Stimulated activated CD8-positive, alpha-beta memory T cell treated with anti-CD3 and anti-CD28 coated beads, Interleukin-15, amount 100 ng/mL, for 48 hours (primary cell): ENCODE measurements at regions not wholly inside any gene's neighbourhood (a gene's known extent, or its start where the extent isn't known, plus 50 kb on each side); places are given as distances from the start of the nearest gene placed in this dataset.

ENCODE experiments used
- DNase-seq, 2 donors: peaks; one replicate each; pipeline ENCODE4 v3.0.0-alpha.2; 2020; ENCODE audit warnings: low read depth in 2 of 2

DNA sequence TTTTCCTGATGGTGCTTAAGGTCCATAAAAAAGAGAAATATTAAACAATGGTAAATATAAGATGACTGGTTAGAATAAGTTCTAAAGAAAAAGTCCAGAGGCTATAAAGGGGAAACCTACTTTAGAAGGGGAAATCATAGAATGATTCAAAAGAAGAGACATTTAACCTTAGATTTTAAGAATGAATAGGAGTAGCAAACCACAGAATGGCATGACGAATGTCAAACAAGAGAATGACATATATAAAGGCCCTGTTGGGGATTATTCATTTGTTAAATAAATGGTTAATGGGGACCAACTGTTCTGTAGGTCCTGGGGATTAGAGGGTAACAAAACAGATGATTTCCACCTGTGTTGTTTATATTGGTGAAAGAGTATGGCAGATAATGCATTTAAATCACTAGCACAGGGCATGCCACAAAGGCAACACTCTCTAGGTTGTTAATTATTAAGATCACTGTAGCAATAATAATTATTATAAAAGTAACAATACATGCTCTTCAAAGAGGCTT, 495.2 kb upstream of the GRIA1 start:
- DNase-seq, result no peak

DNA sequence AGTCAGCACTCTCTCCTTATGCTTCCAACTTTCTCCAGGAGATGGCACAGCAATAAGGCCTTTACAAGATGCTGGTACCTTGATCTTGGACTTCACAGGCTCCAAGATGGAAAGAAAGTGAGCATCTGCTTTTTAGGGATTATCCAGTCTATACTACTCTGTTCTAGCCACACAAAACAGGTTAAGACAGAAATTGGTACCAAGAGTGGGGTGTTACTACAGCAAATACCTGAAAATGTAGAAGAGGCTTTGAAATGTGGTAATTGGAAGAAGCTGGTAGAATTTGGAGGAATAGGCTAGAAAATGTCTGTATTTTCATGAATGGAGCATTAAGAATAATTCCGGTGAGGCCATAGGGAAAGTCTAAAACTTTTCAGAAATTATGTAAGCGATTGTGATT, 484.8 kb upstream of the GRIA1 start:
- DNase-seq, result no peak

DNA sequence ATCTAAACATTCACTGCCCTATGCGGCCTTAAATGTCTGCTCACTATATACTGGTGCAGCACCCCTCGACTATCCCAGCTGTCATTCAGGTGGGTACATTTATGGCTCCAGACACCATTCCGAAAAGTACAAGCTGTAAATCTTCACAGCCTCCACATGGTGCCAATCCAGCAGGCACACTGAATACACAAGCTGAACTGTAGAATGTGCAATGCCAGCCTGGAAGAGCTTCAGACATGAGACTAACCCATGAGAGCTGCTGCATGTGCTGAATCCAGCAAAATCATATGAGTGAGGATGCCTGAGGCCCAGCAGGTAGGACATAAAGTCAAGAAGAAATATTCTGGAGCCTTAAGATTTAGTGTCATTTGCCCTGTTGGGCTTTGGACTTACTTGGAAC, 483.8 kb upstream of the GRIA1 start:
- no peak for DNase-seq

DNA sequence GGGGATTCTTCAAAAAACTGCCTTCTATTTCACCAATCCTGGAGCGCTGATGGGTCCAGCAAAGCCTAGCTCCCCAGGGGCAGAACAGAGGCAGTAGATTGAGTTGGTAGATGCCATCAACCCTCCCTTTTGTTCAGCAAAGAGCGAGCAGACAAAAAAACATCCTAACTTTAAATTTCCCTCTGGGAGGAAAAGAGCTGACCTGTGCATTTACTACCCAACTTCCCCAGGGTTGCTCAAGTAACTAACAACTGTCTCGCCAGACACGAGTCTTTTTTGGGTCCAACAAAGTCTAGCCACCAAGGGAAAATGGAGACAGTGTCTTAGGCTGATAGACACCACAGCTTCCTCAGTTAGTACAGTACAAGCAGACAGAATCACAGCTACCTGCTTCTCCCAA, 476.3 kb upstream of the GRIA1 start:
- no peak for DNase-seq

DNA sequence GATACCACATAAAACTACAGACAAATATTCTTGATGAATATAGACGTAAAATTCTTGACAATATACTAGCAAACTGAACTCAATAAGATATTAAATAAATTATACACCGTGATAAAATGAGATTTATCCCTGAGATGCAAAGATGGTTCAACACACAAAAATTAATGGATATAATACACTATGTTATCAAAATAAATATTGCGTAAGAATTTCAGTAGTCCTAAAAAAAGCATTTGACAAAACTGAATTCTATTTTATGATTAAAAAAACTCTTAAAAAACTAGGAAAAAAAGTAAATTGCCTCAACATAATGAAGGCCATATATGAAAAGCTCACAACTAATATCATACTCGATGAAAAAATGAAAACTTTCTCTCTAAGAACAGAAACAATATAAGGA, 472.3 kb upstream of the GRIA1 start:
- DNase-seq, result no peak

DNA sequence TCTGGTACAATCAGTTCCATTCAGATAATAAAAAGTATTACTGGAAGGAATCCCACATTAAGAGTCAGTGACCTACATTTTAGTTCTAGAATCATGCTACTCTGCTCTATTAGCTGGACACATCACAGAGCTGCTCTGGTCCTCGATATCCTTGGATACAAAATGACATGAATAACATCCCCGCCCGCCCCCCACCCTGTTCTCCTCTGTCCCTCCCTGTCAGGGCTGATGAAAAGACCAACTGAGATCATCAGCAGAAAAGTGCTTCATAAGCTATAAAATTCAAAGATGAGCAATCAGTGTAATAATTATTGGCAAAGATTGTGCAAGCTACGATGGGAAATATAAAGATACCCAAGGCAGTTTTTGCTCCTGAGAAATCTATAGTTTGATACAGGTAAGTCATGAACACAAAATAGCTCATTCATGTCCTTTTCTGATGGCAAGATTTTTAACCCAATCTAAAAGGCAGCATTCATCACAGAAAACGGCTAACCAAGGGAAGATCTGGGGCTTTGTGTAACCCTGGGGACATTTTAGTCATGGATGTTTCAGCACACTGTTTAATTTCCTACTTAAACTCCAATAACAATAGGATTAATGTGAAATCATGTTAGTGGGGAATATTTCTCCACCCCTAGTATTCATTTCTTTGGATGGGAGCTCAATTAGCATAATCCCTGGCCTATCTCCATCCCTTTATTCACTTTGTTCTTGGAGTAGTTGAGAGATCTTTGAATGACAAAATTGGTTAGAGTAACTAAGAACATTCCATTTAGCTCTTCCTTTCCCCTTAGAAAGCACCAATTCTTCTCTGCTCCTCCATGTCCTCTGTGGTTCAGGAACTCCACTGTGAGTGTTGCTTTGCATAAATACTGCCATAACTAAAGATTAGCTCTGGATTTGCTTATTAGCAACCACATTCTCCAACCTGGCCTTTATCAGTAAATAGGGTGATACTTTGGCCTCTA, 459.4 kb upstream of the GRIA1 start:
- no peak for DNase-seq

DNA sequence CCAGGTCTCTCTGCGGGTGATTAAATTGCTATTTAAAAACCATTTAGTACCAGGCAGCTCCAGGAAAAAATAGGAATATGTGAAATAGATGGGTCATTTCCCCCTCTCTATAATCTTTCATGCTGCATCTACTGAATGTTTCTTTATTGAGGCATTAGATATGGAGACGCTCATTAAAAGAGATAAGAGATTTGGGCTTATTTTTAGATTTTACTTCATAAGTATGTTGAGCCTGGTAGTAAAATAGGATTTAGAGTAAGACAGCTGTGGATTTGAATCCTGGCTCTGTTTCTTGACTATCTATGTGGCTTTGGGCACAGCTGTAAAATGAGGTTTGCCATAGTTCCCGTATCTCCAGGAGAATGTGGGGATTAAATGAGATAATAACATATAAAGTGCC, 451.0 kb upstream of the GRIA1 start:
- DNase-seq, result no peak

DNA sequence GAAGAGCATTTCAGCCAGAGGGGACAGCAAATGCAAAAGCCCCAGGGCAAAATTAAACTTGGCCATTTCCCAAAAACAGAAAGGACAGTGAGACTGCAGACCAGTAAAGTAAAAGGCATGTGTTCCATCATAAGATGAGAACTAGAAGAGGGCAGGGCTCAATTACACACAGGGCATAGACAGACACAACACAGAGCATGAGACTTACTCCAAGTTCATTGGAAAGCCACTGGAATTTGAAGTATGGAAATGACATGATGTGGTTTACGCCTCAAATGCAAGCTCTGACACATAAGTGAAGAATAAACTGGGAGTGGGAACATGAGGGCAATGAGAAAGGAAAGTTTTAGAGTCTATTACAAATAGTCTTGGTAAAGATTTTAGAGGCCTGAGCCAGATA, 446.6 kb upstream of the GRIA1 start:
- no peak for DNase-seq

DNA sequence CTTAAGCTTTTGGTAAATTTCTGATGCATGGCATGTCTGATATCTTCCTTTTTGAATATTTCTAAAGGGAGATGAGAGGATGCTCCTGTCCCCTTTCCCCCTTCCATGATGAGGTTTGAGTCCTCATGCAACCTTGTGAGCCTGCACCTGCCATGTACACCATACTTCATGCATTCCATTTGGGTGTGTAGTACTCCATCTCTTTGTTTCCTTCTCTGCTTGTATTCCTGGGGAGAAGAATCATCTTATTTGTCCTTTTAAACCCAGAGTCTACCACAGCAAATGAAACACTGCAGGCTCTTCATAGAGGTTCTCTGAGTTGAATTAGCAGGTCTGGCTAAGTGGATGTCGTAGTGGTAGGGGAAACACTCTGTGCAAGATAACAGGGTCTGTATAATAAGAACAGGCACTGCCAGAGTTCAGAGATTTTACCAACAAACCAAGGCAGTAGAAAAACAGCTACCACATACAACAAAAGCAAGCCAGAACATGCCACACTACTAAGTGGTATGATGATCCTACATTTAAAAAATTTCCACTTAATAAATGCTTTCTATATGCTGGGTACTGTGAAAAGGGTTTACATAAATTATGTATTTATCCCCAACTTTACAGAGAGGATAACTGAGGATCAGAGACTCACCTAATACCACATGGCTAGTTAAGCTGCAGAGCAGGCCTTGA, 439.8 kb upstream of the GRIA1 start:
- no peak for DNase-seq

DNA sequence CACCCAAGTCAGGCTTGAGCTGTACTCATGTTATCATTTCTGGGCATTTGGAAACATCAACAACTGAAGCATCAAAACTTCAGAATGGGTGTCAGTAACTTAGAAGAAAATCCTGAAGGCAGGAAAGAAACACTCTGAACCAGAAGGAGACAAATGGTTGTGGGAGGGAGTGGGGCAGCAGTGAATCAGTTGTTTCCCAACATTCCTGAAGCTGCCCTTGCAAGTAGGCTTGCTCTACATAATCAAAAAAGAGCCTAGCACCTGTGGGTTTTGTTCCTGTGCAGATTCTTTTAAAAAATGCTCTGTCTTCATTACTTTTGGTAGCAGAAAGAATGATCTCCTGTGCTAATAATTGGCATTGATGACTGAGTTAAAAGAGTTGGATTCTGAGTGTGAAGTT, 424.2 kb upstream of the GRIA1 start:
- no peak for DNase-seq

DNA sequence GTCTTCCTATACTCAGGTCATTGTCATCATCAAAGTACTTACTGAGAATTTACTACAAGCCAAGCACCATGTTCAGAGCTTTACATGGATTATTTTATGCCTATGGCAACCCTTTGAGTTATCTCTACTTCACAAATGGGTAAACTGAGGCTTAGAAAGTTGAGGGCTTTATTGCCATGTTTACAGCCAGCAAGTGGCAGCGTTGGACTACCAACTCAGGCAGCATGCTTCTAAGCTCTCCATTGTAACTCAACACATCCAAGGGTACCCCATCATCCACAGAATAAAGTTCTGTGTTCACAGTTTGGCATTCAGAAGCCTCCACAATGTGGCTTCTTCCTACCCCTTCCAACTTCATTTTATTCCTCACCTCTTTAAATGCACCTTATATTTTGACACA, 422.6 kb upstream of the GRIA1 start:
- no peak for DNase-seq

DNA sequence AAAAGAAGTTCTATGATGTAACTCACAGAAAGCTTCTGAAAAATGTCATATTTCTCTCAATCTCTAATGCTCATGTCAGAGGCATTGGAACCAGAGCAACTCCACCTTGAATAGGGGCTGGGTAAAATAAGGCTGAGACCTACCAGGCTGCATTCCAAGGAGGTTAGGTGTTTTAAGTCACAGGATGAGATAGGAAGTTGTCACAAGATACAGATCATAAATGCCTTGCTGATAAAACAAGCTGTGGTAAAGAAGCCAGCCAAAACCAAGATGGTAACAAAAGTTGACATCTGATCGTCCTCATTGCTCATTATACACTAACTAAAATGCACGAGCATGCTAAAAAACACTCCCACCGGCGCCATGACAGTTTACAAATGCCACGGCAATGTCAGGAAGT, 411.1 kb upstream of the GRIA1 start:
- no peak for DNase-seq

DNA sequence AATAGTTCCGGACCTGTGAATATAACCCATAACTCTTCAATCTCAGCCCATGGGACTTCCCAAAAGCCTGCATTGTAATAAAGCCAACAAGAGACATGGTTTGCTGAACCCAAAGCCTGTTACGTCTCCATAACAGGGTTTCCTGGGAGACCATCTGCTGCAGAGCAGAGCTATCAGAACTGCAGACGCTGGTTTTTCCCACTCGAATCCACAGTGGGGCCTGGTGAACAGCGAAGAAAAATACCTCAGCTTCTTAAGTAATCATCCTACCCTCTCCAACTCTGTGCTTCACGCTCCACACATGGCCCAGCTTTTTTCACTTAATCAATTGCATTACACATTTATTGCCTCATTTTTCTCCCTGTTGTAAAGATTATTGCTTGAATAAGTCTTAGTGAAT, 409.5 kb upstream of the GRIA1 start:
- DNase-seq, result no peak

DNA sequence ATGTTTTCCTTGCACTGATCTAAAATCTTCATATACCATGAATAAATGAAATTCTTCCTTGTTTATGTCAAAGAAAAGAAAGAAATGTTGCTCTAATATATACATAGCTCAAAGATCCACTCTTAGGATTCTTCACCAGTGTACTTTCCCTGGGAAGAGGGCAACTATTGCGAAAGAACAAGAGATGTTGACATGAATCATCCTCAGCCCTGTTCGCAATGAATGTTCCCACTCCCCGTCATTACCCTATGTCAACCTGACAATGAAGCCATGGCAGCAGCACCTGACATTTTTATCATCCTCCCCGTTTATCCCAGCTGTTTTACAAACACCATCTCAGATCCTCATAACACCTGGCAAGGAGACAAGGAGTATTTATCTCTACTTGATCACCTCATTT, 409.1 kb upstream of the GRIA1 start:
- DNase-seq, result no peak

DNA sequence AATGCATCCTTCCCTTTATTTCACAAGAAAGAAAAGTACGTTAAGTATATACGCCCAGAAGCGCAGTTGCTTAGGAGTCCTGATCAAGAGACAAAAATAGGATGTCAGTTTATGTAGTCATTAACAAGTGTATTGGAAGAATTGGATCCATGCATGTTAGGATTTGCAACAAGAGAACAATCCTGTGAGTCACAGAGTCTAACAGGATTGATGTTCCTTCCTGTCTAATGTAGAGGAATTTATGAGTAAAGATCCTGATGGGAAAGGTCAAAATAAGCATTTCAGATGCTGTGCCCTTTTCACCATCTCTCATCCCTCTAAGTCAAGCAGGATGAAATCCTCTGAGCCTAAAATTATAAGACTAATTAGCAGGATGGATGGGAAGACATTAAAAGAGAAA, 406.0 kb upstream of the GRIA1 start:
- no peak for DNase-seq

DNA sequence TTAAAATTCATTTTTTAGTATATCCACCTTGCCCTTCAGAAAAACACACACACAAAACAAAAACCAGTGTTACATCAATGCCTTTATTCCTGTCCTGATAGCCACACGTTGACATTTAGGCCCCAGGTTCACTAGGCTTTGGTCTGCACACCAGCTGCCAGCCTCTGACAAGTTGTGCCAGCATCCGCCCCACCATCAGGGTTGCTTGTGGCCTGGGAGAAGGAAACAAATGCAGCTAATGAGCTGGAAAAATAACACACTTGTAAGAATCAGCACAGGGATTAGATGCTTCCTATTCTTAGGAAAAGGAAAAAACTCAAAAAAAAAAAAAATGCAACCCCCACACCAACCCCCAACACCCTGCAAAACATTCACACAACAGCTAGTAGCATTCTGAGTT, 404.0 kb upstream of the GRIA1 start:
- DNase-seq, result no peak

DNA sequence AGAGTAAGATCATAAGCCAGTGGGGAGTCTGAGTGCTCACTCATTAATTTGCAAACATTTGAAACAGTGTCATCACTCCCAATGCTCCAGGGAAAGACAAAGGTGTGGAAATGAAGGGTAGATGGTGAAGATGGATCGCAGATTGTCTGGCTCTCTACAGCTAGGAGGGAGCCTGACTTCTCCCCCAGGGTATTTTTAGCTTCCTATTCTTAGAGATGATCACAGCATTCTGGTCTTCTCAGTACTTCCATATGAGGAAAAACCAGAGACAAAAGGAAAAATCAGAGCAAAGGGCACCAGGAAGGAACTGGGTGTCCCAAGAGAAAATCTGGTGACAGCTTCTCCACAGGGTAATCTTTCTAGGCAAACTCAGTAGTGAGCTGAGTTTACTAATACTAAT, 401.9 kb upstream of the GRIA1 start:
- no peak for DNase-seq

DNA sequence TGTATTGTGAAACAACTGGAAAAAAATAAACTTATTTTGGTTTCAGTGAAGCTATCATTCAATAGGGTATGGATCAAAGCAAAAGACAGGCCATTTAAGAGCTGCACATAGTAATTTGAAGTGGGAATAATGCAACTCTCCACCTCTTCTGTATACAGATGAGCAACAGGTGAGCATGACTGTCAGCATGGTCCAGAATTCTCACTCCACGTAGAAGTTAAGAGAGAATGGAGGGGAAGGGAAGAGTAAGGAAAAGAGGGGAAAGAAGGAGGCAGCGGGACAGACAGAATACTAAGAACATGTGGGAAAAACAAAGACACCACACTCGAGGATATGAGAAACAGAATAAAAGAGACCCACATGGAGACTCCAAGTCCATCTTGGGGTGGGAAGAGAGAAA, 396.1 kb upstream of the GRIA1 start:
- DNase-seq, result no peak

DNA sequence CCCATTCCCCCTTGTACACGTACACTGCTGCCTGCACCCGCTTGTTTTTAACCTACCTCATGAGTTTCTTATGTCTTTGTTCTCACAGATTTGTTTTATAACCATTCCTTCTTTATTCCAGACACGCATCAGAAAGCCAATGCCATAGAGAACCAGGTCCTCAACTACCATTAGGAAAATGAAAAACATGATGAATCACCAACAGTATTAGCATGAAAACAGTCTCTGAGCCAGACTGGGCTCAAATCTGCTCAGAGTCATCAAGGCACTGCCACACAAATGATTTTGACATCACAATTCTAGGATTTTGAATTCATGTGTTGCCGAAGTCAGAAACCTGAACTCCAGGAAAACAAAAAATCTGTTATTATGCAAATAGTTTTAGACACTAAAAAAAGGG, 394.1 kb upstream of the GRIA1 start:
- DNase-seq, result no peak

DNA sequence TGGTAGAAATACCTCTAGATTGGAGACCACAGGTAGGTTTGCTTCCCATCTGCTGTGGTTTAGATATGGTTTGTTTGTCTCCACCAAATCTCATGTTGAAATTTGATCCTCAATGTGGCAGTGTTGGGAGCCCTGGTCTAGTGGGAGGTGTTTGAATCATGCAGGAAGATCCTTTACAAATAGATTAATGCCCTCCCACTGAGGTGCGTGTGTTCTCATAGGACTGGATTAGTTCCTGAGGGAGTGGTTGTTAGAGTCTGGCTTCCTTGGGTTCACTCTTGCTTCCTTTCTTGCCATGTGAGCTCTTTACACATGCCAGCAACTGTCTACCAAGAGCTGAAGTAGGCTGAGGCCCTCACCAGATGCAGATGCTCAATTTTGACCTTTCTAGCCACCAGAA, 391.1 kb upstream of the GRIA1 start:
- DNase-seq, result no peak

DNA sequence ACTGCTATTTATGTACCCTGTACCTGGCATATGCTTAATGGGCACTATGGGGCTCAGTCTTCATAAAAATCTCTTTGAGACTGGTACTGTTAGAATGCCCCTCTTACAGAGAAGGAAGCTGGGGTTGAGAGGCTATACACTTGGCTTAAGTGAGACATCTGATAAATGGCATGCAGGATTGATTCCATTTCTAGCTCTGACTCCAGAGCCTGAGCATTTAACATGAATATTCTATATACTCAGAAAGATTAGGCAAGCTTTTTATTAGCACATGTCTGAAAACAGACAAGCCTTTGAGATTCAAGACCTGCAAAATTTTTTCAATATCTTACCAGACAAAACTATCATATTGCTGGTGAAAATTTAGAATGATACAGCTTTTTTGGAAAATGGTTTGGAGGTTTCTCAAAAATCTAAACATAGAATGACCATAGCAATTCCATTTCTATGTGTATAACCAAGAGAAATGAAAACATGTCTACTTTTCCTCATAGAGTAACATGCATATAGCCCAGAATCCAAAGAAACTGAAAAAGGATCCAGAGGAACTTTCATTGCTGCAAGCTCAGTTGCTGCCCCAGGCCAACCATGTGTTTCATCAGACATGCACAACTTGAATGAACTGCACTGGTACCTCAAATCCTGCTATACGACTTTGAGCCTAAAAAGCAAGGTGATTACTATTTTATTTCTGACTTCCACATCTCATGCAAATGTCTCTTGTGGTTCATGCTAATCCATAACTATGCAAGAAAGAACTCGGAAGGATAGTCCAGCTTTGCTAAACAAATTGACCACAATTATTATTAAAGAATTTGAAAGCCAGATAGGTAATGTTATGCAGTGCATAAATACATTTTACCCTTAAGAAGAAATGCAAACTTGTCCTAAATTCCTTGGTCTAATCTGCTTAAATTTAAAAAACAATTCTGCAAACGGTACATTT, 389.0 kb upstream of the GRIA1 start:
- DNase-seq, result no peak

DNA sequence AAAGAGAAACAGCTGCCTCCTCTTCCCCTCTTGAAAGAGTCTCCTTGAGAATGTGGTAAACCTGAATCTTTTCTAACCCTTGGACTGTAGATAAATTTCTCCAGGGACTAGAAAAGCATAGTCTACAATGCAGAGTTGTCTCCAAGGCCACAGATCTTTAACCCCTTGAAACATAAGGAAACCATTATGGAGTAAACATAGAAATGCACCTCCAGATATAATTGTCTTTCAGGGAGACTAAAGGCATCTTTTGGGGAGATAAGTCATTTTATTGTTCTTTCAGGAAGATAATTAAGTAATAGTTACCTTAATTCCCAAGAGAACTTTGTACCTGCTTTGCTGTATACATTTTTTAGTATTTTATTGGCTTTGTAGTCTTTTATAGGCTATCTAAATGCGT, 373.6 kb upstream of the GRIA1 start:
- DNase-seq, result no peak
